Glutamatergic neuron (in vitro differentiated cells): ENCODE measurements at regions not wholly inside any gene's neighbourhood (a gene's known extent, or its start where the extent isn't known, plus 50 kb on each side); places are given as distances from the start of the nearest gene placed in this dataset.

ENCODE experiments used
- DNase-seq: peaks from one replicate; pipeline ENCODE4 v3.0.0; 2022
- H3K27ac Mint-ChIP-seq: one replicate; pipeline ENCODE4 v1.8.0; 2020; ENCODE audit warnings: mild to moderate bottlenecking, mixed read lengths, inconsistent platforms; ENCODE audit not compliant: unreplicated experiment
- H3K27me3 Mint-ChIP-seq: one replicate; pipeline ENCODE4 v1.8.0; 2020; ENCODE audit warnings: mild to moderate bottlenecking, moderate library complexity, mixed read lengths, inconsistent platforms; ENCODE audit not compliant: unreplicated experiment
- H3K36me3 Mint-ChIP-seq: one replicate; pipeline ENCODE4 v1.8.0; 2020; ENCODE audit warnings: mild to moderate bottlenecking, mixed read lengths, inconsistent platforms; ENCODE audit not compliant: unreplicated experiment
- H3K4me1 Mint-ChIP-seq: one replicate; pipeline ENCODE4 v1.8.0; 2020; ENCODE audit warnings: mild to moderate bottlenecking, low read depth, mixed read lengths, inconsistent platforms; ENCODE audit not compliant: unreplicated experiment
- H3K4me3 Mint-ChIP-seq: one replicate; pipeline ENCODE4 v1.8.0; 2020; ENCODE audit warnings: mild to moderate bottlenecking, mixed read lengths, inconsistent platforms; ENCODE audit not compliant: unreplicated experiment
- H3K9me3 Mint-ChIP-seq: one replicate; pipeline ENCODE4 v1.8.0; 2020; ENCODE audit warnings: mild to moderate bottlenecking, moderate library complexity, mixed read lengths, inconsistent platforms; ENCODE audit not compliant: unreplicated experiment
- TF ChIP-seq, protein P1 (sequence below): fragments of 200-600 bp; sonication (generic); IDR thresholded peaks from one replicate; pipeline ENCODE4 v1.5.0; 2021; ENCODE audit not compliant: partially characterized antibody, unreplicated experiment

DNA sequence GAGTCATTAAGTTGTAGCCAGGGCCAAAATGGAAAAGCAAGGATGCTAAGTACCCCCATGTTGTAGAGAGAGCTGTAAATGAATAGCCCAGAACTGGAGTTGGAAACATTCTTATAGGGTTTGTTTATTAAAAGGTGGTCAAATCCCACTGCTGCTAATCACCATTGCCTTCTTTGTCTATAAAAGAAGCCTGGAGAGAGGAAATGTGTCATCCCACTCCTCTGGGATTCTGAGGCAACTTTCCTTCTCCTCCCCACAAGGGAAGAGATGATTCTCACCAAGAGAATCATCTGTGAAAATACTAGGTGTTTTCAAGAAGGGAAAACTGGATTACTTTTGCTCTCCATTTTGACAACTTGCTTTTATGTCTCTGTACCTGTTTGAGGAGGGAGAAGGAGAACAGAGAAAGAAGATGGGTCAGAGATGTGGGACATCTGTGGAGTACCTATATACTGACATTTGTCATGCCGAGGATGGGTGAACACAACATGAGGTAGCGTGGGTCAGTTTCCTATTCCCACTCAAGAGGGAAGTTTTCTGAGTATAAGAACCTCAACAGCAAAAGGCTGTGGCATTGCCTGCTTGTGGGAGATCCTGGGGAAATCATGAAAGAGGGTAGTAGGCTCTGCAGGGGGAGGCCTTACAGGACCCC is 262.2 kb downstream of the KIF20B start:
- H3K27me3 Mint-ChIP-seq = peaks cover 3% of the 10 kb centered on the region
- peaks cover 5% of the 10 kb centered on the region for H3K9me3 Mint-ChIP-seq
- no peak for DNase-seq
- TF ChIP-seq, protein P1, sequence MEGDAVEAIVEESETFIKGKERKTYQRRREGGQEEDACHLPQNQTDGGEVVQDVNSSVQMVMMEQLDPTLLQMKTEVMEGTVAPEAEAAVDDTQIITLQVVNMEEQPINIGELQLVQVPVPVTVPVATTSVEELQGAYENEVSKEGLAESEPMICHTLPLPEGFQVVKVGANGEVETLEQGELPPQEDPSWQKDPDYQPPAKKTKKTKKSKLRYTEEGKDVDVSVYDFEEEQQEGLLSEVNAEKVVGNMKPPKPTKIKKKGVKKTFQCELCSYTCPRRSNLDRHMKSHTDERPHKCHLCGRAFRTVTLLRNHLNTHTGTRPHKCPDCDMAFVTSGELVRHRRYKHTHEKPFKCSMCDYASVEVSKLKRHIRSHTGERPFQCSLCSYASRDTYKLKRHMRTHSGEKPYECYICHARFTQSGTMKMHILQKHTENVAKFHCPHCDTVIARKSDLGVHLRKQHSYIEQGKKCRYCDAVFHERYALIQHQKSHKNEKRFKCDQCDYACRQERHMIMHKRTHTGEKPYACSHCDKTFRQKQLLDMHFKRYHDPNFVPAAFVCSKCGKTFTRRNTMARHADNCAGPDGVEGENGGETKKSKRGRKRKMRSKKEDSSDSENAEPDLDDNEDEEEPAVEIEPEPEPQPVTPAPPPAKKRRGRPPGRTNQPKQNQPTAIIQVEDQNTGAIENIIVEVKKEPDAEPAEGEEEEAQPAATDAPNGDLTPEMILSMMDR = no peak
- H3K4me3 Mint-ChIP-seq = no peak overlapping the region
- peaks cover 4% of the 10 kb centered on the region for H3K36me3 Mint-ChIP-seq
- H3K4me1 Mint-ChIP-seq = peaks cover 10% of the 10 kb centered on the region
- no peak overlapping the region for H3K27ac Mint-ChIP-seq

DNA sequence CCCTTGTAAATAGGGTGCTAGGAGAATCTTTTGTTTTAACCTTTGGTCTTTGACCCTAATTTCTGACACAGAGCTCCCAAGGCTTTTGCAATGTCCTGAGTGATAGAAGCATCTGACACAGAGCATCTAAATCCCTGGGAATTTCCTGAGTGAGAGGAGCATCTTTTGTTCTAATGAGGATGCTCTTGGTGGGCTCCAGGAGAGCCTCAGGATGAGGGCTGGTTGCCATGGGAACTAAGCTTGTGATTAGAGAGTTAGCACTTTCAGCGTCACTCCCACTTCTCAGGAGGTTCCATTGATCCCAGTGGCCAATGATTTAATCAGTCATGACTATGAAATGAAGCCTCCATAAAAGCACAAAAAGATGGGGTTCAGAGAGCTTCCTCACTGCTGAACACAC is 264.8 kb downstream of the KIF20B start:
- no peak overlapping the region for H3K27ac Mint-ChIP-seq
- peaks cover 10% of the 10 kb centered on the region for H3K4me1 Mint-ChIP-seq
- H3K9me3 Mint-ChIP-seq = peaks cover 5% of the 10 kb centered on the region
- no peak for DNase-seq
- TF ChIP-seq, protein P1 = no peak
- H3K4me3 Mint-ChIP-seq = no peak overlapping the region
- H3K27me3 Mint-ChIP-seq = peaks cover 3% of the 10 kb centered on the region
- H3K36me3 Mint-ChIP-seq = peaks cover 4% of the 10 kb centered on the region

DNA sequence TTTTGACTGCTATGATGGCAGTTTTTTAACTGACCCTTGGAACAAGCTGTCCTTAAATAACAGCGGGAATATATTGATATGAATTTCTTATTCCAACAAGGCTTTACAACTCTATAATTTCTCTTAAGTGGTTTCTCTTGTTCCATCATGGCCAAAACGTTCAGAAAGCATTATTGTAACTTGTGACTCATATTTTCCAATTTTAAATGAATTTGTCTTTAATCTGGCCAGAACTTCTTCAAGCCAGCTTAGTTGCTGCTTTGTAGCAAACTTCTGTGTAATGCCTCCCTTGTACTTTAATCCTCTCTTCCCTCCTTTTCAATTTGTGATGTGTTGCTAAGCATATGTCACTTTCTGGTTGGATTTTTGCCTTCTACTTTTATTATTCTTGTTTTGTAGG is 271.9 kb downstream of the KIF20B start:
- DNase-seq = no peak
- H3K27me3 Mint-ChIP-seq = no peaks in the 10 kb centered on the region
- H3K9me3 Mint-ChIP-seq = no peaks in the 10 kb centered on the region
- no peak overlapping the region for H3K27ac Mint-ChIP-seq
- H3K4me1 Mint-ChIP-seq = peaks cover 2% of the 10 kb centered on the region
- no peak overlapping the region for H3K4me3 Mint-ChIP-seq
- H3K36me3 Mint-ChIP-seq = peaks cover 1% of the 10 kb centered on the region
- TF ChIP-seq, protein P1 = no peak

DNA sequence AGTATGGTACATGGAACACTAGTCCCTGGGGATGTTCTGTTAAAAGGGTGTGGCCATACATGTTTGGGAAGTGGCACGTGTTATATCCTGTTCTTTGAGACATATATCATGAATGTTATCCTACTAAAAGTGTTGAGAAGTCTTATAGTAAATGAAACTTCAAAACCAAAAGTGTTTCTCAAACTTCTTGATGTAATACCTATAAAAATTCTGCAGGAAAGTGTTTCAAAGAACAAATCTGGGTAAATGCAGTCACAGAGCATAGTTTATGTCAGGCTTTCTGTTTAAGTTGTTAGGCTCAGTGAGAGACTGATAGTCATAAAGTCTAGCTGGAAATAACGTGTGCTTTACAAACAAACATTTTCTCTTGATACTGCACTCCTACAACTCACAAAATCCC is 273.7 kb downstream of the KIF20B start:
- peaks cover 6% of the 10 kb centered on the region for H3K27me3 Mint-ChIP-seq
- TF ChIP-seq, protein P1 = no peak
- no peaks in the 10 kb centered on the region for H3K9me3 Mint-ChIP-seq
- no peak overlapping the region for H3K27ac Mint-ChIP-seq
- H3K36me3 Mint-ChIP-seq = peaks cover 4% of the 10 kb centered on the region
- H3K4me3 Mint-ChIP-seq = no peak overlapping the region
- peaks cover 2% of the 10 kb centered on the region for H3K4me1 Mint-ChIP-seq
- no peak for DNase-seq

DNA sequence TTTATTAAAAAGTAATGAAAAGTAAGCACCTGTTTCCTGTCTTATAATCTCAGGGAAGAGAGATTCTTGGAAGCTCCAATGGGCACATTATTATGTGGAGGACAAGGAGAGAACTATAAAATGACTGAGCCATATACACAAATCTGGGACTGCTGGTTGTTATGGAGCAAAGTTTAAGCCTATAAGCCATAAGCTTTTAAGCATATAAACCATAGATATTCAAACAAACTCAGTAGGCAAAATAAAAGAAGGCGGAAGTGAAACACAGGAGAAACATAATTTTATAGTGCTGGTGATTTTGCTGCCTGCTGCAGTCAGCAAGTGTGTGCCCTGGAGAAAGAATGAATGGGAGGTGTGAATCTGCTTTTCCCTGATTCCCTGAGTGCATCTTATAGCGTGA is 274.4 kb downstream of the KIF20B start:
- DNase-seq = no peak
- H3K27me3 Mint-ChIP-seq = peaks cover 6% of the 10 kb centered on the region
- peaks cover 2% of the 10 kb centered on the region for H3K4me1 Mint-ChIP-seq
- no peak overlapping the region for H3K27ac Mint-ChIP-seq
- TF ChIP-seq, protein P1 = no peak
- H3K4me3 Mint-ChIP-seq = no peak overlapping the region
- no peaks in the 10 kb centered on the region for H3K9me3 Mint-ChIP-seq
- H3K36me3 Mint-ChIP-seq = peaks cover 4% of the 10 kb centered on the region
